Skeletal muscle tissue (tissue), 3 donors: ENCODE measurements at regions not wholly inside any gene's neighbourhood (a gene's known extent, or its start where the extent isn't known, plus 50 kb on each side); places are given as distances from the start of the nearest gene placed in this dataset.

Experiments
- H3K27ac ChIP-seq: one replicate; pipeline ENCODE4 v1.7.0; 2013; ENCODE audit warnings: mild to moderate bottlenecking, low read depth, low read length, inconsistent platforms
- H3K27me3 ChIP-seq, 3 donors: one replicate each; pipeline ENCODE4 v1.7.0; 2013; ENCODE audit warnings: low read length in 3 of 3; ENCODE audit not compliant: control insufficient read depth in 3 of 3, insufficient read depth in 3 of 3
- H3K36me3 ChIP-seq, 3 donors: one replicate each; pipeline ENCODE4 v1.7.0; 2013; ENCODE audit warnings: low read length in 3 of 3; ENCODE audit not compliant: control insufficient read depth in 3 of 3, insufficient read depth in 3 of 3
- H3K4me1 ChIP-seq, 3 donors: one replicate each; pipeline ENCODE4 v1.7.0; 2013; ENCODE audit warnings: low read length in 3 of 3, mild to moderate bottlenecking in 3 of 3; ENCODE audit not compliant: control insufficient read depth in 3 of 3, insufficient read depth in 3 of 3
- H3K4me3 ChIP-seq, 3 donors: one replicate each; pipeline ENCODE4 v1.7.0; 2013; ENCODE audit warnings: low read length in 3 of 3
- H3K9ac ChIP-seq, 3 donors: one replicate each; pipeline ENCODE4 v1.7.0; 2013; ENCODE audit warnings: low read length in 3 of 3, mild to moderate bottlenecking in 3 of 3, moderate library complexity in 2 of 3, low read depth in 1 of 3
- H3K9me3 ChIP-seq, 3 donors: one replicate each; pipeline ENCODE4 v1.7.0; 2013; ENCODE audit warnings: low read length in 3 of 3; ENCODE audit not compliant: control insufficient read depth in 3 of 3
- donor health status: Osteomylitis.

GRCh38 chr9:84054341-84055010, 73.9 kb downstream of the RMI1 start:
- peaks cover 4 to 20% (median 9%) of the 10 kb centered on the region in 3 donors for H3K4me1 ChIP-seq
- H3K27me3 ChIP-seq, result no peaks in the 10 kb centered on the region
- H3K9me3 ChIP-seq, result no peaks in the 10 kb centered on the region
- peak overlapping the region; percentile 59 for H3K27ac ChIP-seq
- H3K9ac ChIP-seq, result no peak overlapping the region
- H3K4me3 ChIP-seq, result peak overlapping the region in 1 of 3 donors; percentile 30
- H3K36me3 ChIP-seq, result no peaks in the 10 kb centered on the region

- Histone ChIP-seq H3K9ac (no peak overlapping the region), H3K27me3 (no peaks in the 10 kb centered on the region), H3K4me1 (peaks cover 7 to 23% (median 9%) of the 10 kb centered on the region in 3 donors), H3K4me3 (no peak overlapping the region), H3K9me3 (no peaks in the 10 kb centered on the region), H3K27ac (no peak overlapping the region), H3K36me3 (no peaks in the 10 kb centered on the region)
Measured at GRCh38 chr9:84057662-84058061, 77.1 kb downstream of the RMI1 start.

- H3K9ac ChIP-seq, result no peak overlapping the region
Measured at GRCh38 chr9:84059936-84060335, 79.3 kb downstream of the RMI1 start.

GRCh38 chr9:84061613-84062193, 81.1 kb downstream of the RMI1 start:
- Histone ChIP-seq H3K4me3 (no peak overlapping the region), H3K36me3 (no peaks in the 10 kb centered on the region), H3K9me3 (no peaks in the 10 kb centered on the region), H3K27me3 (no peaks in the 10 kb centered on the region), H3K27ac (no peak overlapping the region), H3K4me1 (peaks cover 3 to 17% (median 3%) of the 10 kb centered on the region in 3 donors), H3K9ac (no peak overlapping the region)

More at GRCh38 chr9:84059936-84060335, 79.3 kb downstream of the RMI1 start:
- Histone ChIP-seq H3K36me3 (no peaks in the 10 kb centered on the region), H3K4me1 (peaks cover 7 to 22% (median 7%) of the 10 kb centered on the region in 3 donors), H3K9me3 (no peaks in the 10 kb centered on the region), H3K4me3 (no peak overlapping the region), H3K27me3 (no peaks in the 10 kb centered on the region), H3K27ac (no peak overlapping the region)

GRCh38 chr9:84062538-84062937, 81.9 kb downstream of the RMI1 start:
- Histone ChIP-seq H3K9ac (no peak overlapping the region), H3K4me3 (no peak overlapping the region), H3K4me1 (peaks cover 3 to 14% (median 3%) of the 10 kb centered on the region in 3 donors), H3K27ac (no peak overlapping the region), H3K36me3 (no peaks in the 10 kb centered on the region), H3K27me3 (no peaks in the 10 kb centered on the region), H3K9me3 (no peaks in the 10 kb centered on the region)

GRCh38 chr9:84067821-84068220, 87.2 kb downstream of the RMI1 start:
- Histone ChIP-seq H3K27me3 (no peaks in the 10 kb centered on the region), H3K27ac (no peak overlapping the region)

GRCh38 chr9:84068872-84069271, 88.3 kb downstream of the RMI1 start:
- H3K27me3 ChIP-seq, result no peaks in the 10 kb centered on the region
- H3K9me3 ChIP-seq, result no peaks in the 10 kb centered on the region
- H3K4me1 ChIP-seq, result no peaks in the 10 kb centered on the region
- H3K27ac ChIP-seq, result no peak overlapping the region
- no peak overlapping the region for H3K4me3 ChIP-seq
- no peak overlapping the region for H3K9ac ChIP-seq
- H3K36me3 ChIP-seq, result no peaks in the 10 kb centered on the region

More at GRCh38 chr9:84067821-84068220, 87.2 kb downstream of the RMI1 start:
- H3K9ac ChIP-seq, result no peak overlapping the region
- H3K4me1 ChIP-seq, result peaks cover 0 to 2% (median 0%) of the 10 kb centered on the region in 3 donors
- H3K9me3 ChIP-seq, result no peaks in the 10 kb centered on the region
- no peak overlapping the region for H3K4me3 ChIP-seq
- H3K36me3 ChIP-seq, result no peaks in the 10 kb centered on the region

GRCh38 chr9:84070590-84070989, 90.0 kb downstream of the RMI1 start:
- no peaks in the 10 kb centered on the region for H3K27me3 ChIP-seq
- H3K9ac ChIP-seq, result no peak overlapping the region
- no peaks in the 10 kb centered on the region for H3K4me1 ChIP-seq
- H3K4me3 ChIP-seq, result no peak overlapping the region
- H3K27ac ChIP-seq, result no peak overlapping the region
- no peaks in the 10 kb centered on the region for H3K36me3 ChIP-seq
- H3K9me3 ChIP-seq, result no peaks in the 10 kb centered on the region

- H3K27me3 ChIP-seq, result no peaks in the 10 kb centered on the region
- H3K36me3 ChIP-seq, result no peaks in the 10 kb centered on the region
- H3K4me3 ChIP-seq, result no peak overlapping the region
- H3K9ac ChIP-seq, result no peak overlapping the region
- H3K4me1 ChIP-seq, result no peaks in the 10 kb centered on the region
- H3K27ac ChIP-seq, result no peak overlapping the region
- no peaks in the 10 kb centered on the region for H3K9me3 ChIP-seq
Measured at GRCh38 chr9:84072621-84073180, 92.1 kb downstream of the RMI1 start.

- H3K27me3 ChIP-seq, result no peaks in the 10 kb centered on the region
- no peaks in the 10 kb centered on the region for H3K36me3 ChIP-seq
- no peak overlapping the region for H3K9ac ChIP-seq
- H3K4me3 ChIP-seq, result no peak overlapping the region
- H3K27ac ChIP-seq, result no peak overlapping the region
- no peaks in the 10 kb centered on the region for H3K9me3 ChIP-seq
- H3K4me1 ChIP-seq, result no peaks in the 10 kb centered on the region
Measured at GRCh38 chr9:84075004-84075403, 94.4 kb downstream of the RMI1 start.
